H9 (cell line): ENCODE measurements at regions not wholly inside any gene's neighbourhood (a gene's known extent, or its start where the extent isn't known, plus 50 kb on each side); places are given as distances from the start of the nearest gene placed in this dataset.

Experiments used
- DNase-seq: peaks from one replicate; pipeline ENCODE4 v3.0.0-alpha.2; 2017
- H2AFZ ChIP-seq: one replicate; pipeline ENCODE4 v1.6.1; 2013; ENCODE audit warnings: mild to moderate bottlenecking, low read length, control low read depth, moderate library complexity
- H2AK5ac ChIP-seq: 2 replicates; pipeline ENCODE4 v1.6.1; 2013; ENCODE audit warnings: low read length, control low read depth, mixed read lengths; ENCODE audit not compliant: insufficient read length
- H2BK120ac ChIP-seq: one replicate; pipeline ENCODE4 v1.6.1; 2013; ENCODE audit warnings: low read depth, mild to moderate bottlenecking, low read length, control low read depth, inconsistent platforms; ENCODE audit not compliant: poor library complexity, severe bottlenecking
- H2BK12ac ChIP-seq: 2 replicates; pipeline ENCODE4 v1.6.1; 2013; ENCODE audit warnings: low read length, control low read depth, mixed read lengths, low read depth; ENCODE audit not compliant: insufficient read length
- H2BK15ac ChIP-seq: 2 replicates; pipeline ENCODE4 v1.6.1; 2013; ENCODE audit warnings: low read depth, low read length, control low read depth
- H2BK20ac ChIP-seq: one replicate; pipeline ENCODE4 v1.6.1; 2013; ENCODE audit warnings: low read depth, mild to moderate bottlenecking, low read length, control low read depth, inconsistent platforms; ENCODE audit not compliant: poor library complexity, severe bottlenecking
- H2BK5ac ChIP-seq: 2 replicates; pipeline ENCODE4 v1.6.1; 2013; ENCODE audit warnings: low read length, control low read depth, mixed read lengths; ENCODE audit not compliant: insufficient read length
- H3K14ac ChIP-seq: 2 replicates; pipeline ENCODE4 v1.6.1; 2013; ENCODE audit warnings: low read length, control low read depth; ENCODE audit not compliant: insufficient read depth
- H3K18ac ChIP-seq: 2 replicates; pipeline ENCODE4 v1.6.1; 2013; ENCODE audit warnings: low read depth, mild to moderate bottlenecking, mixed read lengths, low read length, control low read depth; ENCODE audit not compliant: insufficient read length
- H3K23ac ChIP-seq: 2 replicates; pipeline ENCODE4 v1.6.1; 2013; ENCODE audit warnings: low read length, control low read depth, mixed read lengths, low read depth; ENCODE audit not compliant: insufficient read length
- H3K23me2 ChIP-seq: 2 replicates; pipeline ENCODE4 v1.6.1; 2013; ENCODE audit warnings: low read depth, mild to moderate bottlenecking, mixed read lengths, low read length, control low read depth; ENCODE audit not compliant: insufficient read length, poor library complexity, severe bottlenecking
- H3K27ac ChIP-seq: 2 replicates; pipeline ENCODE4 v1.5.1; 2013; ENCODE audit warnings: low read length, control low read depth, mixed read lengths, low read depth; ENCODE audit not compliant: insufficient read length
- H3K27me3 ChIP-seq: 2 replicates; pipeline ENCODE4 v1.6.1; 2013; ENCODE audit warnings: low read length, control low read depth, inconsistent platforms; ENCODE audit not compliant: insufficient read depth
- H3K4ac ChIP-seq: 2 replicates; pipeline ENCODE4 v1.6.1; 2013; ENCODE audit warnings: low read depth, mild to moderate bottlenecking, control low read depth, inconsistent platforms, low read length, moderate library complexity
- H3K4me1 ChIP-seq: 2 replicates; pipeline ENCODE4 v1.6.1; 2013; ENCODE audit warnings: low read length, control low read depth, inconsistent platforms; ENCODE audit not compliant: insufficient read depth
- H3K4me2 ChIP-seq: 2 replicates; pipeline ENCODE4 v1.6.1; 2013; ENCODE audit warnings: low read length, control low read depth, mixed read lengths; ENCODE audit not compliant: insufficient read length, insufficient read depth
- H3K56ac ChIP-seq: 2 replicates; pipeline ENCODE4 v1.6.1; 2013; ENCODE audit warnings: low read depth, mild to moderate bottlenecking, mixed read lengths, low read length, control low read depth; ENCODE audit not compliant: insufficient read length
- H3K79me1 ChIP-seq: 2 replicates; pipeline ENCODE4 v1.6.1; 2013; ENCODE audit warnings: low read depth, mild to moderate bottlenecking, moderate library complexity, low read length, control low read depth, inconsistent platforms; ENCODE audit not compliant: insufficient read depth, poor library complexity, severe bottlenecking
- H3K79me2 ChIP-seq: 2 replicates; pipeline ENCODE4 v1.6.1; 2013; ENCODE audit warnings: low read length, control low read depth, inconsistent platforms; ENCODE audit not compliant: insufficient read depth
- H3K9ac ChIP-seq: 2 replicates; pipeline ENCODE4 v1.6.1; 2013; ENCODE audit warnings: low read length, control low read depth, mixed read lengths; ENCODE audit not compliant: insufficient read length; ENCODE audit errors: extremely low read depth
- H3K9me3 ChIP-seq: one replicate; pipeline ENCODE4 v1.6.1; 2013; ENCODE audit warnings: low read depth, low read length, inconsistent platforms; ENCODE audit not compliant: control insufficient read depth
- H3T11ph ChIP-seq: one replicate; pipeline ENCODE4 v1.6.1; 2013; ENCODE audit warnings: mild to moderate bottlenecking, low read length, control low read depth, inconsistent platforms
- H4K20me1 ChIP-seq: one replicate; pipeline ENCODE4 v1.6.1; 2013; ENCODE audit not compliant: control insufficient read depth, insufficient read length, insufficient read depth
- H4K5ac ChIP-seq: 2 replicates; pipeline ENCODE4 v1.6.1; 2013; ENCODE audit warnings: low read depth, mild to moderate bottlenecking, mixed read lengths, low read length, control low read depth; ENCODE audit not compliant: insufficient read length
- H4K8ac ChIP-seq: replicated peaks from 2 replicates; pipeline ENCODE4 v1.6.1; 2013; ENCODE audit warnings: low read length, control low read depth, mixed read lengths, low read depth; ENCODE audit not compliant: insufficient read length
- H4K91ac ChIP-seq: 2 replicates; pipeline ENCODE4 v1.6.1; 2013; ENCODE audit warnings: low read depth, mild to moderate bottlenecking, moderate library complexity, mixed read lengths, low read length, control low read depth; ENCODE audit not compliant: insufficient read length
- H3K27ac Mint-ChIP-seq, 3 experiments: 2 replicates in 2 of 3; 3 replicates in 1 of 3; pipeline ENCODE4 v1.8.0; 2020 to 2021; ENCODE audit warnings: mixed read lengths in 3 of 3, mild to moderate bottlenecking in 1 of 3, moderate library complexity in 1 of 3
- H3K27me3 Mint-ChIP-seq: 2 replicates; pipeline ENCODE4 v1.8.0; 2021; ENCODE audit warnings: low read depth, mild to moderate bottlenecking, moderate library complexity, mixed read lengths
- H3K36me3 Mint-ChIP-seq, 3 experiments: 2 replicates in 2 of 3; 3 replicates in 1 of 3; pipeline ENCODE4 v1.8.0; 2020 to 2021; ENCODE audit warnings: low read depth in 3 of 3, mixed read lengths in 3 of 3; ENCODE audit not compliant: insufficient read depth in 1 of 3
- H3K4me1 Mint-ChIP-seq, 2 experiments: 2 replicates each; pipeline ENCODE4 v1.8.0; 2020; ENCODE audit warnings: mixed read lengths in 2 of 2
- H3K4me3 Mint-ChIP-seq, 2 experiments: 2 replicates in 1 of 2; 3 replicates in 1 of 2; pipeline ENCODE4 v1.8.0; 2020 to 2021; ENCODE audit warnings: mild to moderate bottlenecking in 2 of 2, mixed read lengths in 2 of 2, moderate library complexity in 1 of 2
- H3K9me3 Mint-ChIP-seq, 2 experiments: 2 replicates in 1 of 2; 3 replicates in 1 of 2; pipeline ENCODE4 v1.8.0; 2020; ENCODE audit warnings: mild to moderate bottlenecking in 2 of 2, mixed read lengths in 2 of 2, moderate library complexity in 1 of 2
- WGBS: extraction: QIAGEN DNeasy Blood & Tissue Kit; methylation state at CpG from one replicate; pipeline ENCODE4 v1.1.7; 2013; ENCODE audit warnings: missing lambda C conversion rate, low lambda C conversion rate, mixed read lengths; ENCODE audit not compliant: insufficient read length; ENCODE audit errors: extremely low coverage; 5-methylcytosine and 5-hydroxymethylcytosine counted together
- TF ChIP-seq, protein P1 (sequence below): fragments of 200-600 bp; sonication (generic); conservative IDR thresholded peaks from 3 replicates; pipeline ENCODE4 v1.8.0; 2021; ENCODE audit warnings: antibody characterized with exemption, mild to moderate bottlenecking

DNA sequence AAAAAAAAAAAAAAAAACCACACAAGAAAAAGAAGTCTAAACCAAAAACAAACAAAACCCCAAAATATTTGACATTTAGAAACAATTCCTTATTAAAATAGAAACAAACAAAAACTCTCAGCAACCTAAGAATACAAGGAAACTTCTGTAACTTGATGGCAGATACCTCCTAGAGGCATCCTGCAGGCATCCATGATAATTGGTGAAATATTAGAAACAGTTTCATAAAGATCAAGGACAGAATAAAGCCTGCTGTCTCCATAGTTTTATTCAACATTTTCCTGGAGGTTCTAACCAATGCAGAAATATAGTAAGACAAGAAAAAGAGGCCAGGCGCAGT, 63.0 kb upstream of the TRPM1 start:
- H2BK5ac ChIP-seq: no peak overlapping the region
- H3K4me1 ChIP-seq: no peaks in the 10 kb centered on the region
- TF ChIP-seq, protein P1, sequence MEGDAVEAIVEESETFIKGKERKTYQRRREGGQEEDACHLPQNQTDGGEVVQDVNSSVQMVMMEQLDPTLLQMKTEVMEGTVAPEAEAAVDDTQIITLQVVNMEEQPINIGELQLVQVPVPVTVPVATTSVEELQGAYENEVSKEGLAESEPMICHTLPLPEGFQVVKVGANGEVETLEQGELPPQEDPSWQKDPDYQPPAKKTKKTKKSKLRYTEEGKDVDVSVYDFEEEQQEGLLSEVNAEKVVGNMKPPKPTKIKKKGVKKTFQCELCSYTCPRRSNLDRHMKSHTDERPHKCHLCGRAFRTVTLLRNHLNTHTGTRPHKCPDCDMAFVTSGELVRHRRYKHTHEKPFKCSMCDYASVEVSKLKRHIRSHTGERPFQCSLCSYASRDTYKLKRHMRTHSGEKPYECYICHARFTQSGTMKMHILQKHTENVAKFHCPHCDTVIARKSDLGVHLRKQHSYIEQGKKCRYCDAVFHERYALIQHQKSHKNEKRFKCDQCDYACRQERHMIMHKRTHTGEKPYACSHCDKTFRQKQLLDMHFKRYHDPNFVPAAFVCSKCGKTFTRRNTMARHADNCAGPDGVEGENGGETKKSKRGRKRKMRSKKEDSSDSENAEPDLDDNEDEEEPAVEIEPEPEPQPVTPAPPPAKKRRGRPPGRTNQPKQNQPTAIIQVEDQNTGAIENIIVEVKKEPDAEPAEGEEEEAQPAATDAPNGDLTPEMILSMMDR: no peak
- WGBS: no CpG with 5 or more reads among the region's 1 CpG
- no peak overlapping the region for H3K18ac ChIP-seq
- H3K79me2 ChIP-seq: no peaks in the 10 kb centered on the region
- H3K23ac ChIP-seq: no peak overlapping the region
- H4K20me1 ChIP-seq: no peaks in the 10 kb centered on the region
- no peak overlapping the region for H2AFZ ChIP-seq
- no peak overlapping the region for H3K4me2 ChIP-seq
- no peak overlapping the region for H2BK12ac ChIP-seq
- H3K4me3 Mint-ChIP-seq: no peak overlapping the region
- H3K79me1 ChIP-seq: no peaks in the 10 kb centered on the region
- H3K4ac ChIP-seq: no peak overlapping the region
- no peak overlapping the region for H2AK5ac ChIP-seq
- H4K91ac ChIP-seq: no peak overlapping the region
- no peaks in the 10 kb centered on the region for H3K23me2 ChIP-seq
- no peaks in the 10 kb centered on the region; a peak in 1 of 7 replicates for H3K36me3 Mint-ChIP-seq
- no peak overlapping the region for H2BK120ac ChIP-seq
- no peak overlapping the region for H3K56ac ChIP-seq
- DNase-seq: no peak
- H3K27ac ChIP-seq: no peak overlapping the region
- no peak overlapping the region for H4K8ac ChIP-seq
- H3K9ac ChIP-seq: no peak overlapping the region
- no peak overlapping the region for H3K27ac Mint-ChIP-seq
- H3K9me3 ChIP-seq: no peaks in the 10 kb centered on the region
- H3K14ac ChIP-seq: no peak overlapping the region
- H2BK20ac ChIP-seq: no peak overlapping the region
- H3K27me3 ChIP-seq: no peaks in the 10 kb centered on the region
- no peak overlapping the region for H2BK15ac ChIP-seq
- H3K27me3 Mint-ChIP-seq: peaks cover 12% of the 10 kb centered on the region
- H3T11ph ChIP-seq: no peak overlapping the region
- H3K4me1 Mint-ChIP-seq: peaks cover 34 to 40% of the 10 kb centered on the region in 2 experiments
- no peaks in the 10 kb centered on the region for H3K9me3 Mint-ChIP-seq
- no peak overlapping the region for H4K5ac ChIP-seq
